Stromal cell of bone marrow (primary cell): ENCODE measurements at regions not wholly inside any gene's neighbourhood (a gene's known extent, or its start where the extent isn't known, plus 50 kb on each side); places are given as distances from the start of the nearest gene placed in this dataset.

Experiments used
- DNase-seq: peaks from one replicate; pipeline ENCODE4 v3.0.0-alpha.2; 2012; ENCODE audit warnings: low read depth

- DNase-seq: no peak
These were observed 138.5 kb downstream of the RBM26 start for GRCh38 chr13:79267560-79267959.

DNA sequence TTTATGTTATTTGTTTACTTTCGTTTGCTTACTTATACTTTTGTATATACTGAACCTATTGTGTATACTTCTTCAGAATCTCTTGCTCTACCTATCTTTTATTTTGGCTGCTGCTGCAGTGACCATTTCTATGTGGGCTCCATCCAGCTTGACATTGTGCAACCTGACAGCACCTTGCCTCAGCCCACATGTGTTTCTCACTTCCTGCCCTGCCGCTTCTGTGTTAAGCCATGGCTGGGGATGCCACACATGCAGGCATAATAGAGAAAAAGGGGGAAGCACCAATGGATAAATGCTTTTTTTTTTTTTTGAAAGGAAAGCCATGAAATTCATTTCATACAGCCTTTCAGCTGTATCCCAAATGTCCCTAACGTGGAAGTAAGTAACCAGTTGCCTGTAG is 147.6 kb downstream of the RBM26 start:
- DNase-seq: no peak

DNA sequence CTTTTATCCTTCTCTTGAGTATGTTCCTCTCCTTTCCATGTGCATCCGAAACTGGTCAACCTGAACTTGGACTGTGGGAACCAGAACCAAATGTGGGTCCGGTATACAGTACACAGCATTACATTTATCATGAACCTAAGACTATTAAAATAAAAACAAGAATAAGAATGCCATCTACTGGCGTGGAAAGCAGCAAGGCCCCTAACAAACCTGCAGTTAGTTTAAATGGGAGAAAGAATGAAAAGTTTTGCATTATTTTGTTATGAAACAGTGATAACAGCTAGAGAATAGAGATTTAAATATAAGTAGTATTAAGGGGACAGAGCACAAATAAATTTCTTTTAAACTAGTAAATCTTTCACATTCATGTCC is 159.5 kb downstream of the RBM26 start:
- no peak for DNase-seq

- no peak for DNase-seq
These were observed 160.0 kb downstream of the RBM26 start for GRCh38 chr13:79245937-79246577.

DNA sequence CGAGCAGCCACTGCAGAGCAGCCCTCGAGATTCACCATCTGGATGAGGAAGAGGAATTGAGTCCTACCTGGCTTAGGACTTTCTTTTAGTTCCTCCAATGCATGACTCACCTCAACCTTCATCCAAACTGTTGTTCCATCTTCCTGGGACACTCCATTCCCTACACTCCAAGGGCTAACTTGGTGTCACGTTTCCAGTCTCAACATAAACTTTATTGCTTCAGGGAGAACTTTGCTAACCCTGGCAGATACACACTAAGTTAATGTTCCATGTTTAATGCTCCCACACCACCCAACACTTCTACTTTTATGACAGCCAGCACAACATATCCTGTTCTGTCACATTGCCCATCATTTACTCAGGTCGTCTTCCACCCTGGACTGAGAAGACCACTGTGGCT is 164.4 kb downstream of the RBM26 start:
- no peak for DNase-seq

DNA sequence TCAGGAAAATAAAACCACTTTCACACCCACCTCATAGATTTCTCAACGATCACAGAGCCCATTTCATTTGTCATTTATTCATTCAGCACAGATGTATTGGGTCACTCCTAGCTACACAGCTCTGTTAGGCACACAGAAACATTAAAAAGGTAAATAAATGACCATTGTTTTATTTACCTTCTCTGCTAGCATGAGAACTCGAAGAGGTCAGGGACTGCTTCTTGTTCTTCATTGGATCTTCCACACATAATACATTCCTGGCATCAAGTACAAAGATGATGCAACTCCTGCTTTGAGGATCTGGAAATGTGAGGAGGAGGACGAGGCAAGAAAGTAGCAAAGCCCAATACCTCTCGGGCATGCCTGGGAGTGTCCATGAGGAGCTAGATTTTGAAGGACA is 168.1 kb downstream of the RBM26 start:
- no peak for DNase-seq

DNA sequence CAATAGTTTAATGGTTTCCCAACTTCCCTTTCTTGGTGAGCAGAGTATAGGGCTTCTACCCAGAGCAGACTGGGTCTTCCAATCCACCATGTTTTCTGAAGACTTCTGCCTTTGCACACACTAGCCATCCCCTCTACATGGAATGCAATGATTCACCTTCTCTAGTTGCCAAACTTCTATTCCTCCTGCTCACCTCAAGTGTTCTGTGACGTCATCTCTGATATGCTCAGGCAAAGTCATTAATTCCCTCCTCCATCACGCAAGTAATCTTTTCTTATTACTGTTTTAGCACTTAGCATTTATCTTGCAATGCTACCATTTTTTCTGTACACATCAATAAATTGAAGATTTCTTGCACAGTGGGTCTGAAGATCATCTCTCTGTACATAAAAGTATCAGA is 174.2 kb downstream of the RBM26 start:
- no peak for DNase-seq

DNA sequence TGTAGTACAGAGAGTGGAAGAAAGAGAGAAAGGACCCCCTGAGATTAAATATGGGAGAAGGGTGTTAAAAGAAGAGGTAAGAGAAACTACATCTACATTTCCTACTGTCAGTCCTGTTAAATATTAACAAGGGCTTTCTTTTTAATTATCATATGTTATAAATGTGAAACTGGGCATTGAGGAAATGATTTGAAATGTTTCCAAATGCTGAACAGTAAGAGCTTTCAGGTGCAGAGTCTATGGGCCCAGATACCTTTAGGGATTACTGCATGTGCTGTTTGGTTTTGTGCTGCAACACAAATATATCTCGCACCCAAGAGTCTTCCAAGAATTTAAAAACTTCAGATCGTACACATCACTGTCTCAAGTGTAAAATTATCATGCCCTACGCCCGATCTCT is 176.3 kb downstream of the RBM26 start:
- no peak for DNase-seq

DNA sequence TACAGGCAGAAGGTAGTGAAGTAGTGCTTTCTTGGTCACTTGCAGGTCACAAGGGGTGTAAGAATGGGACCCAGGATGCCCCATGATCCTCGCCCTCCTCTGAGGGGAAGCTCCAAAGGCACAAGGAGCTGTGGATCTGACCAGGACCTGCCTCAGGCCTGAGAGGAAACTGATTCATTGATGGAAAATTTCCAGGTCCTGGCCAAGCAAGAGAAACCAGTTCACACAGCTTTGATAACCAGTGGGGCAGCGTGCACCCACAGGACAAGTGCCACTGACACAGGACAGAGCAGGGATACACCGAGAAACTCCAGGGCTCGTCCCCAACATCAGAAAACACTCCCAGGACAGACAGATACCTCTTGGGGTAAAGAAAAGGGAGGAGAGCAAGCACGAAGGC is 177.1 kb downstream of the RBM26 start:
- no peak for DNase-seq

DNA sequence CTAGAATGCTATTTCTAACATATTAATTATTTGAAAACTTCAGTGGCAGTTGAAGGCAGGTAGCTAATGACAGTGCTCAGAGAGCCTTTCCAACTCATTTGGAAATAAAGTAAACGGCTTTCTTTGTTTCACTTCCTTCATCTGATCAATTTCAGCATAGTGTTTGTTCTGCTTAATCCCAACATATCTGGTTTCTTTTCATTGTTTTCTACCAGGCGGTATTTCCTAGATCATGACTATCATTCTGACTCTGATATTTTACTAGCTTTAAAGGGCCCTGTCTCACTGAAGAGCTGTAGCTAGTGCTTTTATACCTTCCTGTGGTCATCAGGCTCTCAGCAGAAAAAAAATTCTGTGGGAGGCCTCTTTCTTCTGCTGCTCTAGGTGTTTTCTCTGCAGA is 178.6 kb downstream of the RBM26 start:
- no peak for DNase-seq

DNA sequence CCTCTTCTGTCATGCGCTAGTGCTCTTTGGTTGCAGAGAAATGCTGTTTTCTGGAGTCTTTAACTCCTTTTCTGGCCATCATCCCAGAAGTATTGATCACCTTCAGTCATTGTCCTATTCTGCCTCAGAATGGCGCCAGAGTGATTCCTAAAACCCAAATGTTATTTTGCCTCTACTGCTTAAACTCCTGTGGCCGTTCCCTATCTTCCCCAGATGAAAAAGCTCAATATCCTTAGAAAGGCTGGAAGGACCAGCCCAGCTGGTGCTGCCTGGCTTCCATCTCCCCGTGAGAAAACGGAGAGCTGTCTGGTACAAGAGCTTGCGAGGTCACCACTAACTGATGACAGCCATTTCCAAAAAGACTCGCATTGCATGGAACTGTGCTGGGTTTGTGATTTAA is 179.1 kb downstream of the RBM26 start:
- no peak for DNase-seq

GRCh38 chr13:79226250-79226649 is 179.8 kb downstream of the RBM26 start:
- no peak for DNase-seq

DNA sequence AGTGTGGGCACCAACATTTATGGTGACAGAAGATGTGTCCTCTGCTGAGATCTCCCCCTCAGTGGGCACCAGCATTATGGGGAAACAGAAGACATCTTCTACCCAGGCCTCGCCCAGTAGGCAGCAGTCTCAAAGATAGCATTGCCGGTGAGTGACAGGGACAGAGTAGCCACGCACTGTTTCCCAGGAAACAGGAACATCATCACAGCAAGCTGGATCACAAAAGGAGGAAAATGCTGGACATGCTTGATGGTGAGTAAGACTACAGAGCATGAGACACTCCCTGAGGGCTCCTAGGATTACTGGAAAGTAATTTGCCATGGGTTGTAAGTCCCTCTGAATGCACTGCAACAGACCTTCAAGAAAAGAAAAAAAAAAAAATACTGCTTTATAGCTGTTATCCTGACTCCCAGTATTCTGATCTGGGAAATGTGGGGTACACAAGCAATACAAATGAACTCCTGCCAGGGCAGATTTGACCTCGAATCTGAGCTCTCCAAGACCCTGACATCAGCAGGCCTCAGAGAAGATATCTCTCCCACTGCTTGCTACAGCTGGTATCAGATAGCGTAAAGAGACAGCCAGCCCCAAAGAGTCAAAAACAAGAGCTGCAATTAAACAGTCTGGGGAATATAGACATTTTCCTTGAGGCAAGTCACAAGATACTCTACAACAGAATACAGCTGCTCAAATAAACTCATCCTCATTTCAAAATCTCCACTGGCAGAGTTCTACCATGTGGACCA is 180.4 kb downstream of the RBM26 start:
- peak; percentile 0 for DNase-seq

GRCh38 chr13:79222427-79223205 is 183.4 kb downstream of the RBM26 start:
- no peak for DNase-seq

DNA sequence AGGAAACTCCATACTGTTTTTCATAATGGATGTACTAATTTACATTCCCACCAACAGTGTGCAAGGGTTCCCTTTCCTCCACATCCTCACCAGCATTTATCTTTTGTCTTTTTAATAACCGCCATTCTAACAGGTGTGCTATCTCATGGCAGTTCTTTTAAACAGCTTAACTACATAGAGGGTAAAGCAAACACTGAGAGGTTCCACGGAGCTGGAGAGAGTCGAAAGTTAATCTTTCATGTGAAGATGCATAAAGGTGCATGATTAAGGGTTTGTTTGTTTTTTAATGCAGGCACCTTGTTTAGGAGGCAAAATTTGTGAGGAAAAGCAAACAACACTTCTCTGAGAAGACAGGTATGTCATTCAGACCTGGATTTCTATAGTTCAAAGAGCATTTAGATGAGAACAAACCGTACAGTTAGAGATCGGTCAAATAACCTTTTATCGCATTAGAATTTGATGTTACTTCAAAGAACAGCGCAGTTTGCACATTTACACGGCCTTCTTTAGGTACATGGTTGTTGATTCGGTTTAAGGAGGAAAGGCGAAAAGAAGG is 193.9 kb downstream of the RBM26 start:
- DNase-seq: no peak

- DNase-seq: no peak
These were observed 194.7 kb downstream of the RBM26 start for GRCh38 chr13:79211377-79211776.

GRCh38 chr13:79197933-79198332 is 208.1 kb downstream of the RBM26 start:
- no peak for DNase-seq

GRCh38 chr13:79196843-79197242 is 209.2 kb downstream of the RBM26 start:
- no peak for DNase-seq

DNA sequence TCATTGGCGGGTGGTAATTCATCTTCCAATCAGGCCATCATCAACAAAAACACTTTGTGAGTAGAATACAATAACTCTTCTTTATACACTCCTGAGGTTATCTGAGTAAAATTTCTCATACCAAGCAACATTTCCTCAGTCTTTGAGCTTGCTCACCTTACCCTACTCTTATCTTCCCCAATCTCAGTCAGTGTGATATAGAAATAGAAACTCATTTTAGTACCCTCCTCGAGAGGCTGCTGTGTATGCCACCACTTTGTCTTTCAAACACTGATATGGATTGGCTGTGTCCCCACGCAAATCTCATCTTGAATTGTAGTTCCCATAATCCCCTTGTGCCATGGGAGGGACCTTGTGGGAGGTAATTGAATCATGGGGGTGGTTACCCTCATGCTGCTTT is 209.7 kb downstream of the RBM26 start:
- DNase-seq: no peak

DNA sequence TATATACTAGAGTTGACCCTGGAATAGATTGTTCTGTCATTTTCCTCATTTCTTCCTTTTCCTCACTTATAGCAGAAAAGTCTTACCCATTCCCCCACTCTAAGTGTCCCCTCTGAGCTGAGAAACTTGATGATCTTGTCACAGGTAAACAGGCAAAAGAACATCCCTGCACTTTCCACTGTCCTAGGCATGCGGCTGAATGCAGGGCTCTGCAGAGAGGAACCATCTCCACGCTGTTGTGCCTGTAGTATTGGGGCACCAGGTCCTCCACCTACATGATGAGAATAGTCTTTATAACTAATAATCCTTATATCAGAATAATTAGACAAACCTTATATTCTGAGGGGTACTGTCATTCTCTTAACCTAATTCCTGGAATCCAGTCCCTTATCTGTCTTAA is 211.3 kb downstream of the RBM26 start:
- DNase-seq: no peak

GRCh38 chr13:79194272-79194671 is 211.8 kb downstream of the RBM26 start:
- no peak for DNase-seq

- DNase-seq: no peak
These were observed 214.6 kb downstream of the RBM26 start for GRCh38 chr13:79191501-79191900.

GRCh38 chr13:79190932-79191331 is 215.1 kb downstream of the RBM26 start:
- DNase-seq: no peak
